GM19452 (cell line): ENCODE measurements at regions not wholly inside any gene's neighbourhood (a gene's known extent, or its start where the extent isn't known, plus 50 kb on each side); places are given as distances from the start of the nearest gene placed in this dataset.

ENCODE experiments used
- ATAC-seq: cut with Tn5 transposase; IDR thresholded peaks from one replicate; pipeline ENCODE4 v1.9.1; 2021; ENCODE audit not compliant: unreplicated experiment

DNA sequence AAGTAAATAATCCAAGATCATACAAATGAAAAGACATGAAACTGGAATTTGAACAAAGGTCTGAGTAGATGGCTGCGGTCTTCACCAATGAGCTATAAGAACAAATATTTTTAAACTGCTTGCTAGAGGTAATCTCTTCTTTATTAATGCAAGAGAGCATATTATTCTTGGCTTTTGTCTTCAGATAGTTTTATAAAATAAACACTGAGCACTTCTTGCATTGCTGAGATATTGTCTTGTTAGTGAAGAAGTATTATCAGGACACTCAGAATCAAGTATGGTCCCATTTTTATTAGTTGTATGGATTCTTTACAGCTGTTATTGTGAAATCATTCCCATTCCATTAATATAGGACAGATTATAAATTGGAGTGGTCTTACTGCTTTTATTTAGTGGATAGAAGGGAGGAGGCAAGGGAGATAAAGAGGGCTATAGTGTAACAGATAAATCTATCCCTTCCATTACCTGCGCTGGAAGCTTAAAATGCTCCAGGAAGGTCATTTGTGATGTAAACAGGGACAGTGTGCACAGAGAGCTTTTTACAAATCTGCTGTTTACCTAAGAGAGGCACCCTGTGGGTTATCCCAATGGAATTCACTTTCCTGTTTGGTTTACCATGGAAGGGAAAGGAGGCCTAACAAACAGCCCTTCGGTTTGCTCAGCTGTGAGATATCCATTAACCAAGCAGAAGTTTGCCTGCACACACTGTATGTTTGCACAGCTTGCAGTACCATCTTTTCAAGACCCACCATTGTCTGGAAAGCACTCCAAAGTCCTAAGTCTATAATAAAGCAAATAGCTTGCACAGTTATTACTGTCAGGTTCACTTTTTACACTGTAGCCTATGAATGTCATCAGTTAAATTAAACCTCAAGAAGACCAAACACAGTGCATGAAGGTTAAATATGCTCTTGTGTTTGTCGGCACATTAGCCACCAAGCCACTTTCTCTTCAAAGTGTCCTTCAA is 347.7 kb upstream of the TGFBR2 start:
- ATAC-seq = no peak

DNA sequence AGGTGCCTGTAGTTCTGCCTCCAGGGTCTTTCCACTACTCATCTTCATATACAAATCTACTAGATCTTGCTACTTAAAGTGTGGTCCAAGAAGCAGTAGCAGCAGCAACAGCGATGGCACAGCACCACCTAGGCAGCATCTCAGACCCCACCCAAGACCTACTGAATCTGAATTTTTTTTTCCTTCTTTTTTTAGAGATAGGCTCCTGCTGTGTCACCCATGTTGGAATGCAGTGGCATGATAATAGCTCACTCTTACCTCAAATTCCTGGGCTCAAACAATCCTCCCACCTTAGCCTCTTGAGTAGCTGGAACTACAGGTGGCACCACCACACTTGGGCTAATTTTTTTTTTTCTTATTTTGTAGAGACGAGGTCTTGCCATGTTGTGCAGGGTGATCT is 346.7 kb upstream of the TGFBR2 start:
- ATAC-seq = no peak

DNA sequence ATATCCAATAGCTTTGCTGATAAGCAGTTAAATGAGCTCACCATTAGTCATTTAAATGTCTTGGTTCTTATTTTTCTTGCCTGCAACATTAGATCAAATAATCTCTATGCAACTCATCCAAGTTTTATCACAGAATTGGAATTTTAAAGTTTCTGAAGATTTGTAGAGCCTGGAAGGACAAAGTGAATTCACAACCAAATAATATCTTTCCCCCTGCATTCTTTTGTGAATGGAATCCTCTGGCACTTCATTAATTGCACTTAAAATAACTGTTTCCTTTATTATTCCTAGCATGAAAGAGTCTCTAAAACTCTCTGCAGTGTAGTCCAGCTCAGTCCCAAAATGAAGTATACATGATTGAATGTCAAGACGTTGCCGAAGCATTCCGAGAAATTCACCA is 345.6 kb upstream of the TGFBR2 start:
- no peak for ATAC-seq

DNA sequence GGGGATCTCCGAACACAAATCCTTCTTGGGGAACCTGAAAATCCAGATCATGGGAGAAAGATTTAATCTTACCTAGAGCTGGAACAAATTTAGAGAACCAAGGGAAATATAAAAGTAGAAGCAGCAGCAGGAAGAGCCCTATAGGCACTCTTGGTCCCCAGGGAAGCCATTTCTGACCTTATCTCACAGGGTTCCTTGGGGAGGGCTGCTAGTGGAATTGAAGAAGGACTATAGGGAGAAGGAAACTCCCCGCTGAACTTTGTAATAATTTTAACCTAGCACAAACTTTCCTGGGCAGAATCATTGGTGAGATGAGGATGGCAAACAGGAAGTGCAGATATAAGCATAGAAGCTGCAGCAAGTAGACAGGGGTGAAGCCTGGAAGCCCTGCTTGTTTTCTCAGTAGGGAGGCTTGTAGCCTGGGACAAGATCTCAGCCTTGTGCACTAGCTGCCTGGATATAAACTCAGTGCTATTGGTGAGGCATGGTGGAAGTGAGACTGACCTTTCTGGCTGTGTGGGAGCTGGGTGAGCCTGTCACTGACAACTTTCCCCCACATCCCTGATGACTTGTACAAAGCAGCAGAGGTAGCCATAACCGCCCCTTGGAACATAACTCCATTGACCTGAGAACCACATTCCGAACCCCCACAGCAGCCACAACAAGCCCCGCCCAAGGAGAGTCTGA is 343.0 kb upstream of the TGFBR2 start:
- no peak for ATAC-seq

DNA sequence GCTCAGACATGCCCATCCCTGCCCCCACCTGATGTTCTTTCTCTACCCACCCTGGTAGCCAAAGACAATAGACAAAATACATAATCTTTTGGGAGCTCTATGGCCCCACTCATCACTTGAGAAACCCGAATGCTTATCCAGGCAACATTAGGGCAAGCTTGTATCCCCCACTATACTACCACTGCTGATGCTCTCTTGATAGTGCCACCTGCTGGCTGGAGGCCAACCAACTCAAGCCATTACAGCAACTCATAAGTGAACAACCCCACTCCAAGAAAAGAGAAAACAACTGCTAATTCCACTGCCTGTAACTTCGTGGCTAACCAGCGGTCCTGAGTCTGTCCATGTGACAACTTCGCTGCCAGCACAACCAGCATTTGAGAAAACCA is 342.5 kb upstream of the TGFBR2 start:
- ATAC-seq = no peak

DNA sequence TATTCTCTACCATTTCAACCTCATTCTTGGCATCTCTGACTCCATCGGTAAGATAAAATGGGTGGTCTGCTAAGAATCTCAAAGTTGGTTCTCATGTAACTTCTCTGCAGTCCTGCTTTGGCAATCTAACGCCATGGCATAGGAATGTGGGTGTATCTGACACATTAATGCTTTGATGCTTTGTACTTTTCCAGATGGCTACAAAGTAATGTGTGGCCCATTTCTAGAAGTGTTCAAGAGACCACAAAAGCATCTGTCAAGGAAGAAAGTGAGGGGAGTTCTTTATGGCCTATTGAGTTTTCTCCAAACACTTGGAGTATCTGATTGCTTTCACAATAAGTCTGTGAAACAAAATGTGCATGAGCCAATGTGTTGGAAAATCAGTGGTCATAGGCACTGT is 339.9 kb upstream of the TGFBR2 start:
- no peak for ATAC-seq

DNA sequence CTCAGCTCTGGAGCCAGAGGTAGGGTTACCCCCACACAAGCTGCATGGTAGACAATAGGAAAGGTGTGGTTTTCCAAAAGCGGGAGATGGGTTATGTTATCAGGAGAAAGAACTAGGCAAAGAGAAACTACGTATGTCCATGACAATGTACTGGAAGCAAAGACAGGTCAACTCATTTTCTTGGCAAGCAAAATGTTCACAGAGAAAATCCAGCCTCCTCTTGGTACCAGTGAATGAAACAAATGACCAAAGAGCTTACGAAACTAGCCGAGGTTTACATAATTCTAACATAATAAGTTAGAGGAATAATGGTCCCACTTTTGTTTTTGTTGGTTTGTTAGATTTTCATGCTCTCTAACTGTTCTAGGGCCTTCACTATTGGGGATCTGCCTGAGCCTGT is 338.1 kb upstream of the TGFBR2 start:
- ATAC-seq = no peak

DNA sequence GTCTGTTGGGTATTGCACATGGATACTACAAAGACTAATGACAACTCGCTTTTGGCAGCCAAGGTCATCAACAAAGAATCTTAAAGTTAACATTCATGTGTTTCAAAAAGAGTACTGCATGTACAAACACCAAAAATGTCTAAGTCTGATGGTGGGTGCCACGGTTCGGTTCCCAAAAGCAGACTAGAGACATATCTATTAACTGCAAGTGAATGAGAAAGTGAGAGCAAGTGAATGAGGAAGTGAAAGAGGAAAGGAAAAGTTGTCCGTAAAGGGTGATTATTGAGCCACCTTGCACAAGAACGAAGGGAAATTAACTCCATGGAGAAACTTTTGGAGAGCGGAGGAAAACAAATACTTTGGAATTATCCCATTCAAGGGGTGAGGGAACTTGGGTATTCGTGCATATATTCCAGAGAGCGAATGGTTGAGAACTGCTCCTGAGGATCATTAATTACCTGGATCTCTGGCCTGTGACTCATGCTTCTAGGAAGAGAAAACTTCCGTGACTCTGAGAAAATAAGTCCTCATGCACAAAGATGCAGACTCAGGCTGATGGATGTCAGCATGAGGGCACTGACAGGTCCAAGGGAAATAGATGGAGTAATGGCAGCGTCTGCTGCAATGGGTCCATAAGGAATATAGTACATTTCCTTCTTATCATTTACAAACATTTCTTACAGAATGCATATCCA is 336.5 kb upstream of the TGFBR2 start:
- ATAC-seq = peak; percentile 84

DNA sequence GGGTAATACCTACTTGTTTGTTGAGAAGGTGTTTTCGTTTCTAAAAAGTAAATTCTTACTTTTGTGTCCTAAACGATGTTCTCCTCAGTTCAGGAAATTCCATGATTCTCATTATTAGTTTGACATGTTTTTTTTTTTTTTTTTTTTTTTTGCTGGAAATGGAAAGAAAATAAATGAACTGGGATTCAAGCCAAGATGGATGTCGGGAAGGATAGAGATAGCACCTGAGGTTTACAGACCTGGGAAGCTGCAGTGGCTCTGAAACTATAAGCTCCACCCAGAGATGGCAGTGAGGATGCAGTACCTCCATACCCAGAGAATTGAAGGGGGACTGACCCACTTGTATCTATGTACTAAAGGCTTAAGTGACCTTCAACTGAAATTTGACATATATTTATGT is 334.6 kb upstream of the TGFBR2 start:
- ATAC-seq = no peak

DNA sequence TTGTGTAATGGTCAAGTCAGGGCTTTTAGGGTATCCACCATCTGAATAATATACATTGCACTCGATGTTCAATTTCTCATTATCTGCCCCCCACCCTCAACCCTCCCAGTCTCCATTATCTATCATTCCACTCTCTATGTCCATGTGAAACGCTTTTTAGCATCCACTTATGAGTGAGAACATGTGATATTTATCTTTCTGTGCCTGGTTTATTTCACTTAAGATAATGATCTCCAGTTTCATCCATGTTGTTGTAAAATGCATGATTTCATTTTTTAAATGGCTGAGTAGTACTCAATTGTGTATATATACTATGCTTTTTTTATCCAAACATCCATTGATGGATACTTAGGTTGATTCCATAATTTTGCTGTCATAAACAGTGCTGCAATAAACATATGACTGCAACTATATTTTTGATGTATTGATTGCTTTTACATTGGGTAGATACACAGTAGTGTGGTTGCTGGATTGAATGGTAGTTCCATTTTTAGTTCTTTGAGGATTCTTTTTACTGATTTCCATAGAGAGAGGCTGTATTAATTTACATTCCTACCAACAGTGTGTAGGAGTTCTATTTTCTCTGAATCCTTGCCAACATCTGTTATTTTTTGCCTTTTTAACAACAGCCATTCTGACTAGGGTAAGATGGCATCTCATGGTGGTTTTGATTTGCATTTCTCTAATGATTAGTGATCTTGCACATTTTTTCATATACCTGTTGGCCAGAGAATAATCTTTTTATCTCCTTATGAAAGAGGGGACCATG is 332.9 kb upstream of the TGFBR2 start:
- no peak for ATAC-seq

DNA sequence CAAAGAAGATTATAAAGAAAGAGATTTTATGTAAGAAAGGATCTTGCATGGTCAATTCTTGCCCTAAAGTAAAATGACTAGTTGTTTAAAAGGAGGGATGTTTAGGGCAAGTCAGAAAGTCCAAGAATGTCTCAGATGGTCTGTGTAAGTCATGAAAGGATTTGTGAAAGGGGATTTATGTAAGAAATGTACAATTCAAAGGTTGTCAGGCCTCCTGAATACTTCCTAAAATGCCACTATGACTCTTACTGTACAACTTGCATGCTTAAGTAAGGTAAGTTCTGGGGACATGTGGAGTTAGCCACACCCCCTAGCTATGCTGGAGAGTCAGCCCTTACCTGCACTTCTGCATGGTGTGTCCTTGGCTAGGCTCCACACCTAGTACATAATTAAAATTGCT is 328.9 kb upstream of the TGFBR2 start:
- no peak for ATAC-seq

DNA sequence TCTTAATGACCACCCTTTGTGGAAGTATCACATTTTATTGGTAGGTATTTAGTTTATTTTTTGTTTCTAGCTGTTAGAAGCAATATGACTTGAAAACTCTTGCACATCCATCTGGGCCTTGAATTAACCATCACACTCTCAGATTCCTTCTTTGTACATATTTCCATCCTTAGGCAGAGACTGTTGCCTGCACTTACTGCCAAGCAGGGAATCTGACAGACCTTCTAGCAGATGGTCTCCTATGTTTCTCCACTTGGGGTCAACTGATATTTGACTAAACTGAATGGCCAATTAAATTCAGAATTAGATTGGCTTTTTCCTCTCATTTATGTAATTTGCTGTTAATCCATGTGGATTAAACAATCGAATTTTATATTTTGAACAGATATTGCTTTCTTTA is 324.9 kb upstream of the TGFBR2 start:
- ATAC-seq = no peak

DNA sequence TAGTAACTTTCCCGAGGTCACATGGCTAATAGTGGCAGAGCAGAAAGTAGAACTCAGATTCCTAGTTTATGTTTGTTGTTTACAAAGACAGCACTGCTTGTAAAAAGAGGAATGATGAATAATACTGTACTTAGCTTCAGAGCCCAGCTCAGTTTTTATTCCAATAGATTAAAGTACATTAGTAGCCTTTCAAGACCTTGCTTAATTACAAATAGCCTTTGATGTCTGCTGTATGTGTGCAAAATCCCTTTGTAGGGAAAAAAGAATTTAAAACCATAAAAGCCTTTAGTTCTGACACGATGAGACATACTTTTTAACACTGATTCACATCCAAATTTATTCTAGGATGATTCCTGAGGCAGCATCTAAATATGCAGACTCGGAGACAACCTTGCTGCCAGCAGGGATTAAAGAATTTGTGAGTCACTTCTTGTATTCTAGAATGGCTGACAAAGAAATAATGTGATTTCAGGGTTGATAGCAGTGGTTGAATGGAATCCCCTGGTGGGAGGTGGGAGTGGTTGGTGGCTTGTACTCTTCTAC is 324.2 kb upstream of the TGFBR2 start:
- ATAC-seq = no peak

DNA sequence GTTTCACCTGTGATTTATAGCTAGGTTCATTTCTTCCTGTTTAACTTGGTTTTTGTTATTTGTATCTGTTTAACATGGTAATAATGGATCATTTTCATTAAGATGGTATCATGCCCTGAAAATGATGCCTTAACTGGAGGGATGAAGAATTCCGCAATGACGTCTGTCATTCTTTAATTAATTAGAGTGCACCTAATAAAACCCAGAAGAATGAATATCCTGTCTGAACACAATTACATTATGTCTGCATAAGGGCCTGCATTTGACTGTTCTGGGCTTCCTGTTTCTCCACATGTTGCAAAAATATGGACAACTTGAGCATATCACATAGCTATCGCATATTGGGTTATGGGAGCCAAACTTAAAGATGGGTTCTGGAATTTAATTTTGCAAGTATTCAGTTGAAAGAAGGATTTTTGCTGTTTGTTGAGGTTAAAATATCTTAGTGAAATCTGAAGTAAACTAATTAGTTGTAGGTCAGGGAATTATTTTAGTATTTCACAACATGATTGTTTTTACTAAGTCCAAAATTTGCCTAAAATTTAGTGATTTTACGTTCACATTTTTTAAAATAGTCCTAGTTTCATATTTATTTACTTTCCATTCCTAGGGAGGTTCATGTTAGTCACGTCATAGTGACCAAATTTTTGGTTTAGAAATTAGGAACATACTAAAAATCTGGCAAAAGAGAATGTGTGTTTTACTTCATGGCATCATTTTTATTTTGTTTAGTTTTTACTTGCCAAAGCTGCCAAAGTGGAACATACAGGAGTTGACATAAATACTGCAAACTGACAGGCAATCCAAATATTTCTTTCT is 321.0 kb upstream of the TGFBR2 start:
- ATAC-seq = no peak

DNA sequence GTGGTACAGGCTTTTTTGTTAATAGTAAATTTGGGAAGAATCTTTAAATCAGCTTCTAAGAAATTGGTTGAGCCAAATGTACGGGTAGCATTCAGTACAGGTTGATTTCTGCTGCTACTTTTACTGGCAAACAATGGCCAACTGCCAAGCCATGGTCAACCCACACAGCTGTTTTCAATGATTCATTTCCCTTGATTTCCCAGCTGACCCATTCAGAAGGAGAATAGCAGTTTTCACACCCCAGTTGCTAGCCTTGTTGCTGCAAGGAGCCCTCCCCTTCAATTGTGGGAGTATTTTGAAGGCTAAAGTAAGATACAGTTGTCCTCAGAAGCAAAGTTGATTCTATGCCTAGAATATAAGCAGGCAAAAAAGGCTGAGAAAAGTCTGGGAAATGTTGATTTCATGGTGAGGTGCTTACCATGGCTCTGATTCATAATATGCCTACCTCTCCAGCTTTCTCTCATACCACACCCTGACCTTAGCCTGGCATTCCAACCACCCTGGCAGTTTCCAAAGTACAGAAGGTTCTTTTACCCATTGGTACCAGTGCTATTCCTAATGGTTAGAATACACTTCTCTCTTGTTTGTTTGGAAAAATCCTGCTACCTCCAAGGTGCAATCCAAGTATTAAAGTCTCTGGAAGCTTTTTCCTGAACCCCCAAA is 320.3 kb upstream of the TGFBR2 start:
- no peak for ATAC-seq

DNA sequence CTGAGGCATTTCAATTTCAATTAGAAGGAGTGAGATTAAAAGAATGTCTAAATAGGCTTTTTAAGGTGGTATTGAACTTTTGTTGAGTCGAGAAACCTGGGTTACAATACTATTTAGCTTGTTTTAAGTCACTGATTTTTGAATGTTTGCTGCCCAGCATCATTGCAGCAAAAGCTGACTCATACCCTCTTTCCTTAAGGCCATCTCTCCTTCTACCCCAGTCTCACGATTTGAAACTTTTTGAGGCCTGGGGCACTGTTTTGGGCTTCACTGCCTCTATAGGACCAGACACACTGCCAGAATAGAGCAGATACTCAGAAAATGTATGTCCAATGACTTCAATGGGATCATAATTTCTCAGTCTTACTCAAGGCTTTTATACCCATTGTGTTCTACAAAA is 319.6 kb upstream of the TGFBR2 start:
- no peak for ATAC-seq

DNA sequence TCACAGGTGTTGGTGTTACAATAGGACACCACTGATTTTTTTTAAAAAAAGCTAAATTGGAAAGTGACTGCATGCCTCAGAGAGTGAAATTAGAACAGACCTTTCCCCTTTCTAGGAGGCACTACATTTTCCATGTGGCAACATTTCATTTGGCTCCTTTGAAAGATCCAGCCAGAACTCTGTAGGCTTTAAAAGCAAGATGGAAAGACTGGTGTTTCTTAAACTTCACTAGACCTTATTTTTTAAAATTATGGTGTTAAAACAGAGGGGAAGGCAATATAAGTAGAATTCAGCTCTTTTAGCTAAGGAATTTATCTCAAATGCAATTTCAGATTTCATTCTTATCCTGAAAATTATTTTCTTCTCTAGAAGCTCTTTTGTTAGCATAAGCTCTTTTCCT is 317.6 kb upstream of the TGFBR2 start:
- ATAC-seq = no peak

DNA sequence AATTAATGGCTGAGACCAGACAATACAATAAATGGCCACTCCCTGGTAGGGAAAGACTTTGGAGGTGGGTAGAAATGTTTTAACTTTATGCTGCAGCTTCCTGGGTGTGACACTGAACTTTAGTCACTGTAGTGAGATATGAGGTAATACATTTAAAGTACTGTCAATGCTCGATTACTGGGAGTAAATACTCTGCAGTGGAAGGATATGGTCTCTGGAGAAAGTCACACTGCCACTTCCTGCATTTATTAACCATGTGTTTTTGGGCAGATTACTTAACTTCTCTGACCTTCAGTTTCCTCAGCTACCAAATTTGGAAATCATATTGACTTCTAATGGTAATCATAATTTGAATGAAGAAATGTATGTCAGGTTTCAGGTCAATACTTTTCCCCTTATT is 317.1 kb upstream of the TGFBR2 start:
- ATAC-seq = no peak

DNA sequence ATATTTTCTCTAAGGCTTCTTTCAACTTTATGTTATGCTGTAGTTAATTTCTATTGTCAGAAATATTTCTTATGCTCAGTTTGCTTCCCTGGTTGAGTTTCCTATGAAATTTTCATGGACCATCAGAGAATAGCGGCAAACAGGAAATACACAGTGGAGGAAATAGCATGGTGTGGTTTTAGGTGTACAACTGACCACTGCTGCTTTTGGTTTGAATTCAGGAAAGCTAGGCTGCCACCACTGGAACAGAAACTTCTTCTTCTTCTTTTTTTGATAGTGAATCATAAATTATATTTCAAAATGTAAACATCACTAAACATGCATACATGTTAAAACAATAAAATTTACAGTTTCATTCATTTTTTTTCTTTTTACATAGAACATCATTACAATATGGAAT is 316.6 kb upstream of the TGFBR2 start:
- ATAC-seq = no peak
